Parathyroid adenoma (tissue), 2 donors: ENCODE measurements at regions not wholly inside any gene's neighbourhood (a gene's known extent, or its start where the extent isn't known, plus 50 kb on each side); places are given as distances from the start of the nearest gene placed in this dataset.

Source experiments
- H2AFZ ChIP-seq: fragments of 300-600 bp; sonication (generic); one replicate; pipeline ENCODE4 v1.7.0; 2017; ENCODE audit warnings: antibody characterized with exemption, mild to moderate bottlenecking
- H3K27ac ChIP-seq: fragments of 300-600 bp; sonication (generic); one replicate; pipeline ENCODE4 v1.7.0; 2017
- H3K27me3 ChIP-seq: fragments of 300-600 bp; sonication (generic); one replicate; pipeline ENCODE4 v1.7.0; 2017; ENCODE audit warnings: low read length; ENCODE audit not compliant: control insufficient read depth, insufficient read depth
- H3K36me3 ChIP-seq: fragments of 300-600 bp; sonication (generic); one replicate; pipeline ENCODE4 v1.7.0; 2017; ENCODE audit warnings: low read length; ENCODE audit not compliant: control insufficient read depth, insufficient read depth
- H3K4me1 ChIP-seq: fragments of 300-600 bp; sonication (generic); one replicate; pipeline ENCODE4 v1.7.0; 2017; ENCODE audit warnings: control low read depth
- H3K4me2 ChIP-seq: fragments of 300-600 bp; sonication (generic); one replicate; pipeline ENCODE4 v1.7.0; 2017; ENCODE audit warnings: low read length
- H3K4me3 ChIP-seq: fragments of 300-600 bp; sonication (generic); one replicate; pipeline ENCODE4 v1.7.0; 2017; ENCODE audit warnings: low read depth, low read length
- H3K79me2 ChIP-seq: fragments of 300-600 bp; sonication (generic); one replicate; pipeline ENCODE4 v1.7.0; 2017; ENCODE audit warnings: control low read depth
- H3K9ac ChIP-seq: fragments of 300-600 bp; sonication (generic); one replicate; pipeline ENCODE4 v1.7.0; 2017; ENCODE audit warnings: mild to moderate bottlenecking
- H3K9me3 ChIP-seq: fragments of 300-600 bp; sonication (generic); one replicate; pipeline ENCODE4 v1.7.0; 2017; ENCODE audit warnings: low read length; ENCODE audit not compliant: control insufficient read depth
- TF ChIP-seq, protein P1 (sequence below): fragments of 300-600 bp; sonication (generic); IDR thresholded peaks from one replicate; pipeline ENCODE4 v1.7.0; 2017; ENCODE audit warnings: antibody characterized with exemption, mild to moderate bottlenecking
- donor health status: primary hyperparathyroidism.

DNA sequence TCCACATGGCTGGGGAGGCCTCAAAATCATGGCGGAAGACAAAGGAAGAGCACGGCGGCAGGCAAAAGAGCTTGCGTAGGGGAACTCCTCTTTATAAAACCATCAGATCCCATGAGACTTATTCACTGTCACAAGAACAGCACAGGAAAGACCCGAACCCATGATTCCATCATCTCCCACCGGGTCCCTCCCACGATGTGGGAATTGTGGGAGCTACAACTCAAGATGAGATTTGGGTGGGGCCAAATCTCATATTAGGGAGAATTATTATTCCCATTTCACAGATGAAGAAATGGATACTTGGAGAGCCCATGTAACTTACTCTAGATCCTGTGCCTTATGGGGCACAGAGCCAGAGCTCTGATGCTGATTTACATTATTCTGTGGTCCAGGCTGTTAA is 322.6 kb downstream of the PCNX1 start:
- Histone ChIP-seq H3K36me3 (no peaks in the 10 kb centered on the region), H3K4me3 (no peak overlapping the region), H3K27ac (no peak overlapping the region), H3K4me1 (no peaks in the 10 kb centered on the region), H3K79me2 (no peaks in the 10 kb centered on the region), H3K4me2 (no peak overlapping the region), H2AFZ (no peak overlapping the region), H3K27me3 (no peaks in the 10 kb centered on the region), H3K9ac (no peak overlapping the region), H3K9me3 (no peaks in the 10 kb centered on the region)
- TF ChIP-seq, protein P1, sequence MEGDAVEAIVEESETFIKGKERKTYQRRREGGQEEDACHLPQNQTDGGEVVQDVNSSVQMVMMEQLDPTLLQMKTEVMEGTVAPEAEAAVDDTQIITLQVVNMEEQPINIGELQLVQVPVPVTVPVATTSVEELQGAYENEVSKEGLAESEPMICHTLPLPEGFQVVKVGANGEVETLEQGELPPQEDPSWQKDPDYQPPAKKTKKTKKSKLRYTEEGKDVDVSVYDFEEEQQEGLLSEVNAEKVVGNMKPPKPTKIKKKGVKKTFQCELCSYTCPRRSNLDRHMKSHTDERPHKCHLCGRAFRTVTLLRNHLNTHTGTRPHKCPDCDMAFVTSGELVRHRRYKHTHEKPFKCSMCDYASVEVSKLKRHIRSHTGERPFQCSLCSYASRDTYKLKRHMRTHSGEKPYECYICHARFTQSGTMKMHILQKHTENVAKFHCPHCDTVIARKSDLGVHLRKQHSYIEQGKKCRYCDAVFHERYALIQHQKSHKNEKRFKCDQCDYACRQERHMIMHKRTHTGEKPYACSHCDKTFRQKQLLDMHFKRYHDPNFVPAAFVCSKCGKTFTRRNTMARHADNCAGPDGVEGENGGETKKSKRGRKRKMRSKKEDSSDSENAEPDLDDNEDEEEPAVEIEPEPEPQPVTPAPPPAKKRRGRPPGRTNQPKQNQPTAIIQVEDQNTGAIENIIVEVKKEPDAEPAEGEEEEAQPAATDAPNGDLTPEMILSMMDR = no peak

DNA sequence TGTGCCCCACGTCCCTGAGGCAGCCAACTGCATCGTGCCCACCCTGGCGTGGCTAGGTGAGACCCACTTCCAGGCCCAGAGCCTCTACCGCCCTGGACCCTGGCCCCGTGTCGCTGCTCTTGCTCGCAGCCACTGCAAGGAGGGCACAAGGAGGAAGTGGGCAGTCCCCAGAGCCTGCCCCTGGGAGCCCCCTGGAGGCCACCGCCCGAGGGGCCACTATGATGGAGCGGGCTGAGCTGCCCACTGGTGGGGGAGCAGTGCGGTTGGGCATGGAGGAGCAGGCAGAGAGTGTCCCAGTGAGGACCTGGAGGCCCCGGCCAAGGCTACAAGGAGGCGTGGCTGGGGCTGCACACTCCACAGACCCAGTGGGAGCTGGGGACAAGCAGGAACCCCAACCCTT is 323.6 kb downstream of the PCNX1 start:
- Histone ChIP-seq H3K36me3 (no peaks in the 10 kb centered on the region), H3K4me3 (no peak overlapping the region), H3K9ac (no peak overlapping the region), H2AFZ (no peak overlapping the region), H3K27me3 (no peaks in the 10 kb centered on the region), H3K9me3 (no peaks in the 10 kb centered on the region), H3K4me1 (no peaks in the 10 kb centered on the region), H3K4me2 (no peak overlapping the region), H3K27ac (no peak overlapping the region), H3K79me2 (no peaks in the 10 kb centered on the region)
- TF ChIP-seq, protein P1 = no peak

DNA sequence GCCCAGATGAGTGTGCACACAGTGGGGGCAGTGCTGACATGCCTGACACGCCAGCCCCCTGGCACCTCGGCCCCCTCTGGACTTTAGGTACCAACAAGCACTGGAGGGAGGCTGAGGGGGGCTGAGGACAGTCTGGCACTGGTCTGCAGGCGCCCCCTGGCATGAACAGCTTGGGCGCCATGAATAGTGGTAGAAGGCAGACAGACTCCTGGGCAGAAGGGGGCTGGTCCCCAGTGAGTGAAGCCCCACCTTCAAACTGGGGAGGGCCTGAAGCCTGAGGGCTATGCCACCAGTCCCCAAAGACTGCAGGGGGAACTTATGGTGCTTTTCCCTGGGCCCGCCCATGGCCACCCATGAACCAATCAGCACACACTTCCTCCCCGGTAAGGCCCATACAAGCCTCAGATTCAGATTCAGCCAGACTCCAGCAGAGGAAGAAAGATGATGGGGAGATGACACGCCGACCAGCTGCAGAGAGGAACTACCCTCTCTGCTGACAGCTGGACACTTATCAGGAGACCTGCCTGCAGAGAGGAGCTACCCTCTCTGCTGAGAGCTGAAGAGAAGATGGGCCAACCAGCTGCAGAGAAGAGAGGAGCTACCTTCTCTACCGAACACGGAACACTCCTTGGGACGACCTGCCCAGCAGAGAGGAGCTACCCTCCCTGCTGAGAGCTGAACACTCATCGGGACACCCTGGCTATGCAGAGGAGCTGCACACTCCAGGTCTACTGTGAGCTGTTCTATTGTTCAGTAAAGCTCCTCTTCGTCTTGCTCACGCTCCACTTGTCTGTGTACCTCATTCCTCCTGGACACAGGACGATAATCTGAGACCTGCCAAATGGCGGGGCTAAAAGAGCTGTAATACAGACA is 324.5 kb downstream of the PCNX1 start:
- TF ChIP-seq, protein P1 = no peak
- Histone ChIP-seq H3K4me2 (no peak overlapping the region), H3K9ac (no peak overlapping the region), H3K36me3 (no peaks in the 10 kb centered on the region), H2AFZ (no peak overlapping the region), H3K27ac (no peak overlapping the region), H3K4me1 (no peaks in the 10 kb centered on the region), H3K9me3 (no peaks in the 10 kb centered on the region), H3K79me2 (no peaks in the 10 kb centered on the region), H3K4me3 (no peak overlapping the region), H3K27me3 (no peaks in the 10 kb centered on the region)

DNA sequence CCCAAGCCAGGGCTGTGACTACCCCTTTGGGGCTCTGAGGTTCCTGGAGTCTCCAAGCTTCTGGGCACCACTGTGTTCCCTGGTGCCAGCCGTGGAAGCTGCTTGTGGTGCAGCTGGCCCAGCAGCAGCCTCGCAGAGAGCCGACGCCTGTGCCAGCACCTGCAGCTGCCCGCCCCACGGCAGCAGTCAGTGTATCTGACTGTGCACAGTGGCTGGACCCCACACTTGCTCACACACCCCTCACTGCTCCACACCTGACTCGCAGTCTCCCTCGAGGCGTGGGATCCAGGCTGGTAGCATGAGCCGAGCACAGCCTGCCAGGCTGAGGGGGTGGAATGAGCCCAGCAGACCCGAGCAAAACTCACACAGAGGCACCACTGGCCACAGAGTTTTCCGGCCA is 325.2 kb downstream of the PCNX1 start:
- no peak overlapping the region for H3K4me2 ChIP-seq
- no peaks in the 10 kb centered on the region for H3K27me3 ChIP-seq
- TF ChIP-seq, protein P1 = no peak
- no peak overlapping the region for H3K4me3 ChIP-seq
- H3K4me1 ChIP-seq = no peaks in the 10 kb centered on the region
- no peaks in the 10 kb centered on the region for H3K36me3 ChIP-seq
- H3K9ac ChIP-seq = no peak overlapping the region
- H2AFZ ChIP-seq = no peak overlapping the region
- H3K9me3 ChIP-seq = no peaks in the 10 kb centered on the region
- H3K27ac ChIP-seq = no peak overlapping the region
- H3K79me2 ChIP-seq = no peaks in the 10 kb centered on the region

DNA sequence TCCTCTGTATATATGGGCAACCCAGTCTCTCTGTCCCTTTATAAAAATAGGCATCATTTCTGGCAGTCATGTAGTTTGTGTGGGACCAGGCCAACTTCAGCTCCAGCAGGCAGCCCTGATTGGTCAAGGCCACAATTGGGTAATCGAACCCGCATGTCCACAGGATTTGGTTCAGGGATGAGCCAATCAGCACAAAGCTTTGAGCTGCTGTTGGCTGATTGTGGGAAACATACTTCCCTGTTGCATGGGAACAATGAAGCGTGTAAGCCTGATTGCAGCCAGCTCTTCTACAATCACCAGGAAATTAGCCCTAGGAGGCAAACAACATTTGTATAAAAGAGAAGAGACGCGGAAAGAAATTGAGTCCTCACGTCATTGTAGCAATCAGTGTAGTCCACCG is 328.6 kb downstream of the PCNX1 start:
- H3K27ac ChIP-seq = no peak overlapping the region
- no peak overlapping the region for H2AFZ ChIP-seq
- H3K4me2 ChIP-seq = no peak overlapping the region
- no peaks in the 10 kb centered on the region for H3K9me3 ChIP-seq
- H3K36me3 ChIP-seq = no peaks in the 10 kb centered on the region
- no peaks in the 10 kb centered on the region for H3K27me3 ChIP-seq
- no peak overlapping the region for H3K4me3 ChIP-seq
- H3K4me1 ChIP-seq = no peaks in the 10 kb centered on the region
- H3K9ac ChIP-seq = no peak overlapping the region
- H3K79me2 ChIP-seq = no peaks in the 10 kb centered on the region
- TF ChIP-seq, protein P1 = no peak
